GM06990 (cell line): ENCODE measurements at regions not wholly inside any gene's neighbourhood (a gene's known extent, or its start where the extent isn't known, plus 50 kb on each side); places are given as distances from the start of the nearest gene placed in this dataset.

Experiments
- DNase-seq: peaks from one replicate; pipeline ENCODE4 v3.0.0-alpha.2; 2011; ENCODE audit not compliant: insufficient read length; ENCODE audit errors: extremely low read depth
- H3K27me3 ChIP-seq: replicated peaks from 2 replicates; pipeline ENCODE4 v1.6.0; 2011; ENCODE audit warnings: low read length; ENCODE audit not compliant: control insufficient read depth, insufficient read depth
- H3K36me3 ChIP-seq: 2 replicates; pipeline ENCODE4 v1.5.1; 2011; ENCODE audit warnings: low read length; ENCODE audit not compliant: control insufficient read depth, insufficient read depth
- H3K4me3 ChIP-seq: replicated peaks from 2 replicates; pipeline ENCODE4 v1.5.1; 2011; ENCODE audit warnings: low read depth, mild to moderate bottlenecking, control low read depth, low read length
- TF ChIP-seq, protein P1 (sequence below): IDR thresholded peaks from 2 replicates; pipeline ENCODE4 v1.5.1; 2011; ENCODE audit warnings: low read length, control low read depth, mild to moderate bottlenecking, inconsistent platforms; ENCODE audit not compliant: insufficient read depth, poor library complexity, severe bottlenecking

GRCh38 chr6:148677594-148678476, 69.0 kb upstream of the UST start:
- peak; percentile 79 for DNase-seq
- Histone ChIP-seq H3K27me3 (no peaks in the 10 kb centered on the region), H3K4me3 (no peak overlapping the region), H3K36me3 (no peaks in the 10 kb centered on the region)
- TF ChIP-seq, protein P1, sequence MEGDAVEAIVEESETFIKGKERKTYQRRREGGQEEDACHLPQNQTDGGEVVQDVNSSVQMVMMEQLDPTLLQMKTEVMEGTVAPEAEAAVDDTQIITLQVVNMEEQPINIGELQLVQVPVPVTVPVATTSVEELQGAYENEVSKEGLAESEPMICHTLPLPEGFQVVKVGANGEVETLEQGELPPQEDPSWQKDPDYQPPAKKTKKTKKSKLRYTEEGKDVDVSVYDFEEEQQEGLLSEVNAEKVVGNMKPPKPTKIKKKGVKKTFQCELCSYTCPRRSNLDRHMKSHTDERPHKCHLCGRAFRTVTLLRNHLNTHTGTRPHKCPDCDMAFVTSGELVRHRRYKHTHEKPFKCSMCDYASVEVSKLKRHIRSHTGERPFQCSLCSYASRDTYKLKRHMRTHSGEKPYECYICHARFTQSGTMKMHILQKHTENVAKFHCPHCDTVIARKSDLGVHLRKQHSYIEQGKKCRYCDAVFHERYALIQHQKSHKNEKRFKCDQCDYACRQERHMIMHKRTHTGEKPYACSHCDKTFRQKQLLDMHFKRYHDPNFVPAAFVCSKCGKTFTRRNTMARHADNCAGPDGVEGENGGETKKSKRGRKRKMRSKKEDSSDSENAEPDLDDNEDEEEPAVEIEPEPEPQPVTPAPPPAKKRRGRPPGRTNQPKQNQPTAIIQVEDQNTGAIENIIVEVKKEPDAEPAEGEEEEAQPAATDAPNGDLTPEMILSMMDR: no peak

- TF ChIP-seq, protein P1: no peak
- H3K4me3 ChIP-seq: no peak overlapping the region
- no peak for DNase-seq
Observed at GRCh38 chr6:148678682-148679081, 68.1 kb upstream of the UST start.

DNA sequence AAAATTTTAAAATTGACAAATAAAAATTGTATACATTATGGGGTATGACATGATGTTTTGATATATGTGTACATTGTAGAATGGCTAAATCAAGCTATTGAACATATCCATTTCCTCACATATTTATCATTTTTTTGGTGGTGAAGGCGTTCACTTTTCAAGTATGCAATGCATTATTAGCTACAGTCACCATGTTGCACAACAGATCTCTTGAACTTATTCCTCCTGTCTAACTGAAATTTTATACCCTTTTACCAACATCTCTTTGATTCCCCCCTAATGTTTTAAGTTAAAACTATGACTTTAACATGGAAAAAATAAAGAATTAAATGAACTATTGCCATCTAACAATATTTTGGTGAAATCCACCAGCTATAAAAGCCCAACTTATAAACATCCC, 65.2 kb upstream of the UST start:
- TF ChIP-seq, protein P1: no peak
- Histone ChIP-seq H3K27me3 (no peaks in the 10 kb centered on the region), H3K36me3 (no peaks in the 10 kb centered on the region), H3K4me3 (no peak overlapping the region)
- no peak for DNase-seq

More at GRCh38 chr6:148678682-148679081, 68.1 kb upstream of the UST start:
- H3K27me3 ChIP-seq: no peaks in the 10 kb centered on the region
- H3K36me3 ChIP-seq: no peaks in the 10 kb centered on the region

DNA sequence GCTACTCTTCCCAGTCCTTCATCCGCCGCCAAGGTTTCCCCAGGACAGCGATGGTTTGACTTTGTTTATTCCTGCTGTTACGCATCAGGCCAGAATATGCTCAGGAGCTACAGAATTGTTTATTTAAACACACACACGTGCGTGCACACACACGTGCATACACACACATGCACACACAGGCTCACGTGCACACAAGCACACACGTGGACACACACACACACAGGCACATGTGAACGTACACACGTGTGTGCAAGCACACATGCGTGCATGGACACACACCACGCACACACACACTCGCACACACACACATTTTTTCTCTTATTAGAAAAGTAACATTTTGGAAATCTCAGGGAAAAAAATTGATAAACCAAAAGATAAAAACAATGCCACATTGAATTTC, 64.6 kb upstream of the UST start:
- Histone ChIP-seq H3K27me3 (no peaks in the 10 kb centered on the region), H3K4me3 (no peak overlapping the region), H3K36me3 (no peaks in the 10 kb centered on the region)
- no peak for DNase-seq
- TF ChIP-seq, protein P1: no peak

- Histone ChIP-seq H3K27me3 (no peaks in the 10 kb centered on the region), H3K4me3 (no peak overlapping the region), H3K36me3 (no peaks in the 10 kb centered on the region)
- TF ChIP-seq, protein P1: no peak
- DNase-seq: peak; percentile 57
Observed at GRCh38 chr6:148682990-148683389, 63.8 kb upstream of the UST start.
